NOMO-1 treated with DMSO at 0.1 percent for 48 hours (cell line): ENCODE measurements at regions not wholly inside any gene's neighbourhood (a gene's known extent, or its start where the extent isn't known, plus 50 kb on each side); places are given as distances from the start of the nearest gene placed in this dataset.

Experiments used
- DNase-seq: peaks from one replicate; lab custom pipeline; 2025; ENCODE audit not compliant: unreplicated experiment; lab: John Stamatoyannopoulos, UW

DNA sequence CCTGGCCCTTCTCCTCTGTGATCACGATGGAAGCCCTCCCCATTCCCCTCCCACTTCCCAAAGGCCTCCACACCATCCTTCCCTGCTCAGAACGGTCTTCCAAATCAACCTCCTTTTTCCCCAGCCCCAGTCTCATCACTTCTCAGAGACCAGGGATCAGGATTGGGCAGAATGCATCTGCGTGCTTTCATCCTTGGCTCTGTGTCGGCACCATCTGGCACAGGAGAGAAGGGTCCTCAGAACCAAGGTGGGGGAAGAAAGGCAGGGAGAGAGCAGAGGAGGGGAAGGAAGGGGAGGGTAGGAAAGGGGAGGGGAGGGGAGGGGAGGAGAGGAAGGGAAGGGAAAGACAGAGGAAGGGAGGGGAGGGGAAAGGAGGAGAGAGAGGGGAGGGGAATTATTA, 52.4 kb upstream of the FICD start:
- DNase-seq: no peak

- no peak for DNase-seq
These were observed 53.9 kb upstream of the FICD start for GRCh38 chr12:108461058-108461660.

GRCh38 chr12:108459149-108459548, 55.9 kb upstream of the FICD start:
- no peak for DNase-seq

DNA sequence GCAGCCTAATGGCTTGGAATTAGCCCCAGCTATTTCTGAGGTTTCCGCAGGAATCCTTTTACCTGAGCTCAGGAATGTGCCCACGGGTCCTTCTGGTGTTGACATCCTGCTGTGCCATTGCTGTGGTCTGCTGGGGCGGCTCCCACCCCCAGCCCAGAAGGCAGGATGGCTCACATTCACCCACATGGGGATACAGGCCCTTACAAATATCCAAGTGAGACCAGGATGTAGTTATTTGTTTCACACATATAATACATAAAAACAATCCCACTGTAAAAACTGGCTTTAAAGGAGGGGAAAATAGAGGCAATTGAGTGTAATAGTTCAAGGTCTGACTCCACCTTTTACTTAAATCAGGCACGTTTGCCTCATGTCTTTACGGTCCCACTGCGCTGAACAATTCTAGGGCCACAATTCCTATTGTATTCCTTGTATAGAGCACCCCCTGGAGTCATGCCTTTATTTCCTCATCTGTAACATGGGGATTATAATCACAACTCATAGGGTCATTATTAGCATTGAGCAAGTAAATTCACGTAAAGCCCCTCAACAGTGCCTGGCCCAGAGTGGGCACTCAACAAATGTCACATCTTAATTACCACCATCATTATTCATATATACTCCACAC, 57.2 kb upstream of the FICD start:
- no peak for DNase-seq

GRCh38 chr12:108457006-108457733, 57.9 kb upstream of the FICD start:
- DNase-seq: peak; percentile 46

GRCh38 chr12:108455706-108456105, 59.4 kb upstream of the FICD start:
- DNase-seq: no peak

GRCh38 chr12:108454539-108455139, 60.4 kb upstream of the FICD start:
- no peak for DNase-seq

- DNase-seq: no peak
These were observed 65.6 kb upstream of the FICD start for GRCh38 chr12:108449478-108449877.

DNA sequence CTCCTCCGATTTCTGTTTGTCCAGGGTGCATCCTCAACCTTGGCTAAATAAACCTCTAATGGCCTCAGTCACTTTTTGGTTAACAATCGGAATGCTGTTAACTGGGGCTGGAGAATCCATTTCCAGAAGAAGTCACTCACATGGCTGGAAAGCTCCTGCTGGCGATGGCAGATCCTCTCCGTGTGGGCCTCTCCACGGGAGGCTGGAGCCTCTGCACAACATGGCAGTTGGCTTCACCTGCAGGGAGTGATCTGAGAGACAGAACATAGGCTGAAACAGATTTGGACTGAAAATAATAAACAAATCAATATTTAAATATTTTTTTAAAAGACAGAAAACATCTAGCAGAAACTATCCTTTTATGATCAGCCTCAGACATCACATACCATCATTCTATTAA, 66.8 kb upstream of the FICD start:
- no peak for DNase-seq

- no peak for DNase-seq
These were observed 67.8 kb upstream of the FICD start for GRCh38 chr12:108447168-108447832.

DNA sequence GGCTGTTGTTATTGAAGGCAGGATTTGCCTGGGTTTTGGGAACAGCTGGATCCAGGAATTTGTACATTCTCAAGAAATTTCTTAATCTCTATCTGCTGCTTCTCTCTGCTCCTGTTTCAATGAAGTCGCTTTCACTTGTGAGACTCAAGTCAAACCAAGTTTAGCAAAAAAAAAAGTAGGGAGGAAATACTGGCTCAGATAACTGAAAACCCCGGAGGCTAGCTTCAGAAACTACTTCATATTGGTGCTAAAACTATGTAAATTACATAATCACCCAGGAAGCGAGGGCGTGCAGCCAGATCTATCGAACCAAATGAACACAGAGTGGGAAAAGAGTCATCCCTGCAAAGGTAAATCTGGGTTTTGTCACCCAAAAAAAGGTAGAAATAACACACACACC, 68.3 kb upstream of the FICD start:
- DNase-seq: no peak

- no peak for DNase-seq
These were observed 72.2 kb upstream of the FICD start for GRCh38 chr12:108442910-108443309.

GRCh38 chr12:108442067-108442466, 73.0 kb upstream of the FICD start:
- DNase-seq: no peak

DNA sequence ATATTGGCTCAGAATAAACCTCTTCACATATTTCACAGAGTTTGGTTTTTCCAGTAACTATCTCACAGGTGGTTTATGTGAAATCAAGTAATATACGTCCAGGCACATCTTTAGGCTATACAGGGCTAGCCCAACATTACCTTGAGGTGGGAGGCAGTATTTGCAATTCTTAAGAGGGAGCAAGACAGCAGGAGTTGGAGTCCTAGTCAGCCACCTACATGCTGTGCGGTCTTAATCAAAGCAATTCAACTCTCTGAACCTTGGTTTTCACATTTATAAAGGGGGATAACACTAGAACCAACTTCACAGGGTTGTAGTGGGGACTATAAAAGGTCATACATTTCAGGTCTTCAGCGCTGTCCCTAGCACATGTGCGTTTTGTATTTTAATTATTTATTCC, 73.5 kb upstream of the FICD start:
- no peak for DNase-seq

GRCh38 chr12:108440736-108441135, 74.3 kb upstream of the FICD start:
- no peak for DNase-seq

GRCh38 chr12:108438667-108439066, 76.4 kb upstream of the FICD start:
- DNase-seq: no peak

DNA sequence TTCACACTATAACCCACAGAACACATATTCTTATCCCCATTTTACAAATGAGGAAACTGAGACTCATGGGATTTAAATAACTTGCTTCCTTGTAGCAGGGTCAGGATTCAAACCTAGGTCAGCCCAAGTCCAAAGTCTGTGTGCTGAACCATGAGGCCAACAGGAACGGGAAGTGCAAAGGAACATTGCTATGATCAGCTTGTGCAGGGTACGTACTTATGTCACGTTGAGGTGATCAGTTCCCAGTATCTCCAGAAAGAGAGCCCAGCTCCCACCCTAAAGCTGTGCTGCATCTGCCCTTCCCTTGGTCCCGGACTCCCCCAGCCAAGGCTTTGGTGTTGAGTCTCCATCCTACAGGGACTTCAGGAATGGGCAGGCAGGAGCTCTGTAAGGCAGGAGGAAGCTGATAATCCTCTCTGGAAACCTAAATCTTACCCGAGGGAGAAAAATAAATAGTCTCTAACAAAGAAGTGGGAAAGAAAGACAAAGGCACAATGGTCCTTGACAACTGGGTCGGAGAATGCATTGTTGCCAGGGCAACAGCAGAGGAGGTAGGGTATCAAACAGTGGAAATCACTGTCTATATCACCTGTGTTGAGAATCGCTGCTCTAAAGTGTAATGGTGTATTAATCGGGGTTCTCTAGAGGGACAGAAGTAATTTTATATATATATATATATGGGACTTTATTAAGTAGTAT, 82.5 kb upstream of the FICD start:
- DNase-seq: no peak

GRCh38 chr12:108430926-108431325, 84.2 kb upstream of the FICD start:
- no peak for DNase-seq

DNA sequence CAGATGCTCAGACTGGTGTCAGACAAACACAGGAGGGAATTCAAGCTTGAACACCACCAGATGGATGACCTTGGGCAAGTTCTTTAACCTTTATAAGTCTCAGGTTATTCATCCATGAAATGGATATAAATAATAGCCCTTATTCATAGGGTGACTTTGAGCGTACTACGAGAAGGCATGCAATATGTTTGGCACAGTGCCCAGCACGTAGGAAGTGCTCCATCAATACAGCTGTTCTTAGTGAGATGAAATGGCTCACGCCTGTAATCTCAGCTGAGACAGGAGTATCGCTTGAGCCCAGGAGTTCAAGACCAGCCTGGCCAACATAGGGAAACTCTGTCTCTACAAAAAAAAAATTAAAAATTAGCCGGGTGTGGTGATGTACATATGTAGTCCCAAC, 84.8 kb upstream of the FICD start:
- no peak for DNase-seq

DNA sequence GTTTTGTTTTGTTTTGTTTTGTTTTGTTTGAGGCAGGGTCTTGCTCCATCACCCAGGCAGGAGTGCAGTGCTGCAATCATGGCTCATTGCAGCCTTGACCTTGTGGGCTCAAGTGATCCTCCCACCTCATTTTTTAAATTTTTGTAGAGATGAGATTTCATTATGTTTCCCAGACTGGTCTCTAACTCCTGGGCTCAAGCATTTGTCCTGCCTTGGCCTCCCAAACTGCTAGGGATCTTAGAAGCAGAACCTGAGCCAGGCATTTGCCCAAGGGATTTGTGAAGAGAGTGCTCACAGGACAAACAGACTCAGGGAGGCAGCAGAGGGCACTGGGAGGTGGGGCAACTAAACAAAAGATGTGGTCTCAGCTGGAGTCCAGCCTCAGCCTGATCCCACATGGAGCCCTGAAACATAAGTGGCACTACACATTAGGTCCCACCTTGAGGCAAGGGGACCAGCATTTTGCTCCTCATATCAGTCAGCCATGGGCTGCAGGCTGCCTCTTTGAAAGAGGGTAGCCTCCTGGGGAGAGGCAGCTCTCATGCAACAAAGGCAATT, 86.2 kb upstream of the CMKLR1 start:
- DNase-seq: no peak

GRCh38 chr12:108424816-108425215, 85.7 kb upstream of the CMKLR1 start:
- no peak for DNase-seq
